ENCODE measurements at regions not wholly inside any gene's neighbourhood (a gene's known extent, or its start where the extent isn't known, plus 50 kb on each side); places are given as distances from the start of the nearest gene placed in this dataset.
A peak's percentile ranks its signal among the peaks of the same experiment; 100 is the strongest.

- no peak overlapping the region for H2BK15ac ChIP-seq (ENCODE audit: low read depth, poor library complexity, severe bottlenecking)
- DNase-seq, result no peak
- no peak overlapping the region for H3K14ac ChIP-seq (ENCODE audit: low read length in 2 of 2)
- H3K4me2 ChIP-seq (ENCODE audit: low read length, poor library complexity, severe bottlenecking), result no peak overlapping the region
- no peak overlapping the region for H2AFZ ChIP-seq (ENCODE audit: low read depth, low read length)
- WGBS, result 94% methylated on average over 4 of the region's 4 CpGs
- H3K23ac ChIP-seq (ENCODE audit: low read length in 2 of 2), result no peak overlapping the region
- peak overlapping the region; percentile 23 for H4K91ac ChIP-seq (ENCODE audit: low read length)
- H3K36me3 ChIP-seq (ENCODE audit: control insufficient read depth in 1 of 2, insufficient read depth in 2 of 2, low read depth in 1 of 2, low read length in 2 of 2), result no peaks in the 10 kb centered on the region
- no peaks in the 10 kb centered on the region for H3K9me3 ChIP-seq (ENCODE audit: control insufficient read depth, low read length)
- H3K79me1 ChIP-seq (replicated peaks; ENCODE audit: low read length, poor library complexity, severe bottlenecking), result no peaks in the 10 kb centered on the region
- H3K4ac ChIP-seq (ENCODE audit: low read depth in 1 of 2, low read length in 2 of 2), result no peak overlapping the region
- no peak overlapping the region for H4K8ac ChIP-seq (ENCODE audit: low read length)
- H3K27ac ChIP-seq (ENCODE audit: low read length, poor library complexity, severe bottlenecking), result no peak overlapping the region
- H2BK120ac ChIP-seq (ENCODE audit: low read depth, low read length), result no peak overlapping the region
- no peak overlapping the region for H2AK5ac ChIP-seq (ENCODE audit: low read length, severe bottlenecking)
- no peaks in the 10 kb centered on the region for H3K27me3 ChIP-seq (ENCODE audit: control insufficient read depth in 1 of 2, insufficient read depth in 1 of 2, low read length in 2 of 2)
- H3K4me3 ChIP-seq (ENCODE audit: insufficient read depth in 1 of 2, low read depth in 1 of 2, low read length in 2 of 2), result no peak overlapping the region
- H2BK5ac ChIP-seq (ENCODE audit: low read depth, low read length, poor library complexity, severe bottlenecking), result no peak overlapping the region
- no peak overlapping the region for H3K9ac ChIP-seq (ENCODE audit: low read length)
- no peak overlapping the region for H2BK12ac ChIP-seq (ENCODE audit: low read length in 2 of 2)
- no peaks in the 10 kb centered on the region for H3K4me1 ChIP-seq (ENCODE audit: control insufficient read depth, insufficient read depth, low read depth, low read length)
- no peak overlapping the region for H3K18ac ChIP-seq (ENCODE audit: low read depth in 1 of 2, low read length in 2 of 2)
Measured at GRCh38 chr1:81221564-81221963, 579.2 kb upstream of the ADGRL2 start.

- Histone ChIP-seq H3K27me3 (ENCODE audit: control insufficient read depth in 1 of 2, insufficient read depth in 1 of 2, low read length in 2 of 2) (no peaks in the 10 kb centered on the region), H3K4me3 (ENCODE audit: insufficient read depth in 1 of 2, low read depth in 1 of 2, low read length in 2 of 2) (no peak overlapping the region), H3K23ac (ENCODE audit: low read length in 2 of 2) (peak overlapping the region in 1 of 2 experiments; percentile 11), H3K9ac (ENCODE audit: low read length) (no peak overlapping the region), H2AK5ac (ENCODE audit: low read length, severe bottlenecking) (no peak overlapping the region), H3K27ac (ENCODE audit: low read length, poor library complexity, severe bottlenecking) (no peak overlapping the region), H2BK15ac (ENCODE audit: low read depth, poor library complexity, severe bottlenecking) (no peak overlapping the region), H3K4me1 (ENCODE audit: control insufficient read depth, insufficient read depth, low read depth, low read length) (no peaks in the 10 kb centered on the region), H4K8ac (ENCODE audit: low read length) (no peak overlapping the region), H4K91ac (ENCODE audit: low read length) (no peak overlapping the region), H3K4ac (ENCODE audit: low read depth in 1 of 2, low read length in 2 of 2) (no peak overlapping the region), H3K18ac (ENCODE audit: low read depth in 1 of 2, low read length in 2 of 2) (peak overlapping the region in 1 of 2 experiments; percentile 33), H2BK5ac (ENCODE audit: low read depth, low read length, poor library complexity, severe bottlenecking) (no peak overlapping the region), H2BK12ac (ENCODE audit: low read length in 2 of 2) (peak overlapping the region in 1 of 2 experiments; percentile 23), H3K79me1 (replicated peaks; ENCODE audit: low read length, poor library complexity, severe bottlenecking) (no peaks in the 10 kb centered on the region), H3K4me2 (ENCODE audit: low read length, poor library complexity, severe bottlenecking) (no peak overlapping the region), H2BK120ac (ENCODE audit: low read depth, low read length) (no peak overlapping the region), H3K36me3 (ENCODE audit: control insufficient read depth in 1 of 2, insufficient read depth in 2 of 2, low read depth in 1 of 2, low read length in 2 of 2) (no peaks in the 10 kb centered on the region), H2AFZ (ENCODE audit: low read depth, low read length) (no peak overlapping the region), H3K14ac (ENCODE audit: low read length in 2 of 2) (no peak overlapping the region), H3K9me3 (ENCODE audit: control insufficient read depth, low read length) (no peaks in the 10 kb centered on the region)
- WGBS, result 95% methylated on average over 11 of the region's 11 CpGs
- no peak for DNase-seq
Measured at GRCh38 chr1:81220614-81221071, 580.1 kb upstream of the ADGRL2 start.

- Histone ChIP-seq H3K23ac (ENCODE audit: low read length in 2 of 2) (no peak overlapping the region), H3K79me1 (replicated peaks; ENCODE audit: low read length, poor library complexity, severe bottlenecking) (no peaks in the 10 kb centered on the region), H2BK12ac (ENCODE audit: low read length in 2 of 2) (no peak overlapping the region), H2AFZ (ENCODE audit: low read depth, low read length) (no peak overlapping the region), H3K36me3 (ENCODE audit: control insufficient read depth in 1 of 2, insufficient read depth in 2 of 2, low read depth in 1 of 2, low read length in 2 of 2) (no peaks in the 10 kb centered on the region), H2BK15ac (ENCODE audit: low read depth, poor library complexity, severe bottlenecking) (no peak overlapping the region), H4K91ac (ENCODE audit: low read length) (no peak overlapping the region), H3K14ac (ENCODE audit: low read length in 2 of 2) (no peak overlapping the region), H2BK120ac (ENCODE audit: low read depth, low read length) (no peak overlapping the region), H3K27ac (ENCODE audit: low read length, poor library complexity, severe bottlenecking) (no peak overlapping the region), H4K8ac (ENCODE audit: low read length) (no peak overlapping the region), H3K9me3 (ENCODE audit: control insufficient read depth, low read length) (no peaks in the 10 kb centered on the region), H2AK5ac (ENCODE audit: low read length, severe bottlenecking) (no peak overlapping the region), H3K4me3 (ENCODE audit: insufficient read depth in 1 of 2, low read depth in 1 of 2, low read length in 2 of 2) (no peak overlapping the region), H3K4me2 (ENCODE audit: low read length, poor library complexity, severe bottlenecking) (no peak overlapping the region), H3K4me1 (ENCODE audit: control insufficient read depth, insufficient read depth, low read depth, low read length) (no peaks in the 10 kb centered on the region), H3K9ac (ENCODE audit: low read length) (no peak overlapping the region), H3K4ac (ENCODE audit: low read depth in 1 of 2, low read length in 2 of 2) (no peak overlapping the region), H2BK5ac (ENCODE audit: low read depth, low read length, poor library complexity, severe bottlenecking) (no peak overlapping the region), H3K27me3 (ENCODE audit: control insufficient read depth in 1 of 2, insufficient read depth in 1 of 2, low read length in 2 of 2) (no peaks in the 10 kb centered on the region), H3K18ac (ENCODE audit: low read depth in 1 of 2, low read length in 2 of 2) (no peak overlapping the region)
- no peak for DNase-seq
- no CpG with 5 or more reads among the region's 1 CpG for WGBS
Measured at GRCh38 chr1:81217058-81217457, 583.7 kb upstream of the ADGRL2 start.

GRCh38 chr1:81213279-81213678 is 587.5 kb upstream of the ADGRL2 start:
- H3K4me1 ChIP-seq (ENCODE audit: control insufficient read depth, insufficient read depth, low read depth, low read length), result no peaks in the 10 kb centered on the region

More at GRCh38 chr1:81213279-81213678, 587.5 kb upstream of the ADGRL2 start:
- no peak overlapping the region for H2BK5ac ChIP-seq (ENCODE audit: low read depth, low read length, poor library complexity, severe bottlenecking)
- no peak overlapping the region for H2BK120ac ChIP-seq (ENCODE audit: low read depth, low read length)
- H3K79me1 ChIP-seq (replicated peaks; ENCODE audit: low read length, poor library complexity, severe bottlenecking), result no peaks in the 10 kb centered on the region
- H3K18ac ChIP-seq (ENCODE audit: low read depth in 1 of 2, low read length in 2 of 2), result no peak overlapping the region
- no peak overlapping the region for H2BK12ac ChIP-seq (ENCODE audit: low read length in 2 of 2)
- no peak overlapping the region for H3K14ac ChIP-seq (ENCODE audit: low read length in 2 of 2)
- H3K36me3 ChIP-seq (ENCODE audit: control insufficient read depth in 1 of 2, insufficient read depth in 2 of 2, low read depth in 1 of 2, low read length in 2 of 2), result no peaks in the 10 kb centered on the region
- no peak overlapping the region for H2BK15ac ChIP-seq (ENCODE audit: low read depth, poor library complexity, severe bottlenecking)
- 57% methylated on average over 7 of the region's 7 CpGs for WGBS
- no peak overlapping the region for H3K4me3 ChIP-seq (ENCODE audit: insufficient read depth in 1 of 2, low read depth in 1 of 2, low read length in 2 of 2)
- H3K27ac ChIP-seq (ENCODE audit: low read length, poor library complexity, severe bottlenecking), result no peak overlapping the region
- no peak overlapping the region for H3K4ac ChIP-seq (ENCODE audit: low read depth in 1 of 2, low read length in 2 of 2)
- no peak overlapping the region for H4K91ac ChIP-seq (ENCODE audit: low read length)
- no peak overlapping the region for H4K8ac ChIP-seq (ENCODE audit: low read length)
- H3K23ac ChIP-seq (ENCODE audit: low read length in 2 of 2), result no peak overlapping the region
- no peaks in the 10 kb centered on the region for H3K27me3 ChIP-seq (ENCODE audit: control insufficient read depth in 1 of 2, insufficient read depth in 1 of 2, low read length in 2 of 2)
- H3K4me2 ChIP-seq (ENCODE audit: low read length, poor library complexity, severe bottlenecking), result no peak overlapping the region
- no peak overlapping the region for H2AFZ ChIP-seq (ENCODE audit: low read depth, low read length)
- no peak overlapping the region for H3K9ac ChIP-seq (ENCODE audit: low read length)
- H2AK5ac ChIP-seq (ENCODE audit: low read length, severe bottlenecking), result no peak overlapping the region
- no peaks in the 10 kb centered on the region for H3K9me3 ChIP-seq (ENCODE audit: control insufficient read depth, low read length)
- no peak for DNase-seq

All from mesenchymal stem cell (in vitro differentiated cells and primary cell).